GM21576 (cell line): ENCODE measurements at regions not wholly inside any gene's neighbourhood (a gene's known extent, or its start where the extent isn't known, plus 50 kb on each side); places are given as distances from the start of the nearest gene placed in this dataset.

ENCODE experiments used
- ATAC-seq: cut with Tn5 transposase; IDR thresholded peaks from one replicate; pipeline ENCODE4 v1.9.1; 2021; ENCODE audit warnings: mild to moderate bottlenecking, moderate library complexity; ENCODE audit not compliant: unreplicated experiment

DNA sequence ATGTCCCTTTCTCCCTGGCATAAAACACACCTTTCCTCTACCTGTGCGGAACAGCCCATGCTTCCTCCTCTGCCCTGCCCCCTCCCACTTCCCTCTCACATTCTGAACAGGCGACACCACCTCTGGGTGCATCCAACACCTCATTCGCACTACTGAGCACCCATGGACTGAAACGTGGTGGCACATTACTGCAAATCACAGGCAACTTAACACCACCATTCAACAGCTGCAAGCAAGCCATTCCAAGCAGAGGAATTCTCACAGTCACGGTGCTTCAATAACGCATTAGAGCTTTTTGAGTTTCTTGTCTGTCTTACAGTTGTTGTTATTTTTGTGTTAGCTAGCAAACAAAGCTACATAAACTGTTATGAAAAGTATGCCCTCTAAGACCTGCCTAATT is 298.2 kb upstream of the TAS2R1 start:
- ATAC-seq = no peak

DNA sequence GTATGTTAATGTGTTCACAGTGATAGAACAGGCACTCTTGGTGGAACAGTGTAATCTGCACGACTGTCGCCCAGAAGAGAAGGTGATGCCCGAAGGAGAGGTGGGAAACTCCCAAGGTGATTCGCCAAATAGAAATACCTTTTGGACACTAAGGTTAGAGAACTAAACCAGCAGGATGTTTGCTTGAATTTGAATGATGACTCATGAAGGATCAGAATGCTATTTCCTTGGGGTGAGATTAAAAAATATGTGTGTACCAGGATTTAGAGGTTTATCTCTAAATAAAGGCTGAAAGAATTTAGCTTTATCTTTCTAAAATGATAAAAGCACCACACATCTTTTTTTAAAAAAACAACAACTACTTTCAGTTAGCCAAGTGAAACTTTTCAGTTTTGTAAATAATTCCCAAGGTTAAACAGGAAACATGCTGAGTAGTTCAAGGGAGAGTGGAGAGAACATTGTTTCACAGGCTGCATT is 297.4 kb upstream of the TAS2R1 start:
- no peak for ATAC-seq

DNA sequence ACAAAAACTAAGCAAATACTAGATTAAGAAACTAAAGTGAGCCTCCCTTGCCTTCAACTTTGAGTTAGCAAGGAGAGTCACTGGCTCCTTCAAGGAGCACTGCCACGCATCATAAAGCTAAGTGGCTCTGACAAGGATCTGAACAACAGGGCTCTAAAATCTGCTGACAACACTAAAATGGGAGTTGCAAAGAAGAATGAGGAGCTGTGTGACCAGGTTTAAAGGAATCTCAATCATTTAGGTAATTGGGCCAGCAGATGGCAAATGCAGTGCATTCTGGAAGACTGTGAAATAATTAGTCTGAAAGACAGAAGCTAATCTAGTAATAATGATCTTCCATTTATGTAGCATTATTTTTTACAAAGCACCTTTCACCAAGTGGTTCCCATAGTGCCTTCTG is 297.0 kb upstream of the TAS2R1 start:
- no peak for ATAC-seq

- ATAC-seq = peak; percentile 87
Measured at GRCh38 chr5:9924614-9925013, 294.5 kb upstream of the TAS2R1 start.

- no peak for ATAC-seq
Measured at GRCh38 chr5:9922719-9923118, 292.6 kb upstream of the TAS2R1 start.

DNA sequence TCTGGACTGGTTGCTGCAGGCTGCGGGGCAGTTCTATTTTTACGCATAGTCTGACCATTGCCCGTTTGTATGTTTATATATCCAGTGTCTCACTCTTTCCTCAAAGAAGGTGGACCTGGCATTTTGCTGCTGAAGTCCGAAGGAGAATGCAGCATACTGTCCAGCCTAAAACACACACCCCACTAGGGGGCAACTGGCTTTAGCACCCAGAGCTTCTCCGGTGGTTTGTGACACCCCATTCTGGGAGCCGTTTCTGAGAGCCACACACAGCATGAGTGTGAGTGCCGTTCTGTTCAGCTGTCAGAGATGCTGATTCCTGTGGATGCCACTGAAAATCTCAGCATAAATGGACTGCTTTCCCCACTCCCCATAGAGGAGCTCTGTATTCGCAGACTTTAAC is 290.5 kb upstream of the TAS2R1 start:
- no peak for ATAC-seq

GRCh38 chr5:9919306-9920030 is 289.3 kb upstream of the TAS2R1 start:
- no peak for ATAC-seq

DNA sequence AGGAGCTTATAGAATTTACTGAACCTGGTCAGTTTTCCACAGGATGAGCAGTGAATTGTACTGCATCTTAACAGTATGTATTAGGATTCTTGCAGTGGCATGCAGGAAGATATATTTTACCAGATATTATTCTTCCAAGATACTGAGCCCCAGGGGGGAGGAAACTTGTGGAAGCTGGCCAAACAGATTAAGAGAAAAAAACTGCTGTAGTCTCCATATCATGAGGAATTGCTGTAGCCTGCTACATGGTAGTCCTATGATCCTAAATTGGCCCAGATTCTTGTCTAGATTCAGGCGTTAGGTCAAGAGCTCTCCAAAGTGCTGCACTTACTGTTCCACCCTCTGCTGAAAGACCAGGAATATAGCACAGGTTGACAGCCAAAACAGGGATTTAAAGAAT is 275.5 kb upstream of the TAS2R1 start:
- no peak for ATAC-seq

- ATAC-seq = no peak
Measured at GRCh38 chr5:9903801-9904200, 273.6 kb upstream of the TAS2R1 start.

- ATAC-seq = no peak
Measured at GRCh38 chr5:9898319-9898718, 268.2 kb upstream of the TAS2R1 start.

DNA sequence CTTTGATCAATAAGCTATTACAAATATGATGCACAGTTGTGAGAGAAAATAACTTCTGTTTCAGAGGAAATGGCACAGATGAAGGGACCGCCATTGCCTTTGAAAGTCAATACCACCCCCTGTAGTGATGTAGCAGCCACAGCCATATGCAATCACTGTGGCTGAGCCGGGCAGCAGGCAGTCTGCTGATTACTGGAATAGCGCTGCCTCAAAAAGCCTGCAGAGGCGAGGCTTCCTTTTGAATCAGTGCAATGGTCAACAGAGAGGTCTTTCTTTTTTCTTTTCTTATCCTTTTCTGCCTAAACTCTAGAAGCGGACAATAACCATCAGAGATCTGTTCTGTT is 265.1 kb upstream of the TAS2R1 start:
- ATAC-seq = no peak

GRCh38 chr5:9894571-9895301 is 264.6 kb upstream of the TAS2R1 start:
- ATAC-seq = no peak

DNA sequence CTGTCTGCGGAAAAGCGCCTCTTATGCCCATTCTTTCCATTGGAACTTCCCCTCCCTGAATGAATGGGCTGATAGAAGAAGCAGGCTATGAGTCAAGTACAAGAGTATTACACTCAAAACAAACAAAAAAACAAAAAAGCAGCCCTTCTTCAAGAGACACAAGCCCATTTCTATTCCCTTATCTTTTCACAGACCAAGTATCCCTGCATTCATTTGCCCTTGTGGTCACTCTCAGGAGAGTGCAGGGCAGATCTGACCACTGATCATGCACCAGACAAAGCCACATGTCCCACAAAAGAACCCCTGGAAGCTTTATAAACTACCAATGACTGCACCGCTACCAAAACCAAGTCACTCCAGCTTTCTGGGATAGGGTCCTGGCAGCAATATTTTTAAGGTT is 262.5 kb upstream of the TAS2R1 start:
- no peak for ATAC-seq

DNA sequence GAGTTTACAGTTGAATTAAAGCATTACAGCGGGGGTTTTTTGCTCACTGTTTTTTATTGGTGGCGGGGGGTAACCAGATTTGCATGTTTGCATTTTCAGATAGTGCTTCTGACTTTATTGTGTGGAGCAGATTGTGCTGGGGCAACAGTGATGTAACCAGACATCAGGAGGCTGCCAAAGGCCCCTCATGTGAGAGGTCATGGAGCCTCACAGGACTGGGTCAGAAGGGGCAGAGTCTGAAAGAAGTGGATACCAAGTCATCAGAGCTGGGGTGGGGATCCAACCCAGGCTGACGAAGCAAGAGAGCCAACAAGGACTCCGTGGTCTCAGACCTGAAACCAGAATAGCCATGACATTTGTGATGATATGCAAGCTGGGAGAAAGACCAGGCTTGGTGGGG is 259.4 kb upstream of the TAS2R1 start:
- ATAC-seq = no peak

DNA sequence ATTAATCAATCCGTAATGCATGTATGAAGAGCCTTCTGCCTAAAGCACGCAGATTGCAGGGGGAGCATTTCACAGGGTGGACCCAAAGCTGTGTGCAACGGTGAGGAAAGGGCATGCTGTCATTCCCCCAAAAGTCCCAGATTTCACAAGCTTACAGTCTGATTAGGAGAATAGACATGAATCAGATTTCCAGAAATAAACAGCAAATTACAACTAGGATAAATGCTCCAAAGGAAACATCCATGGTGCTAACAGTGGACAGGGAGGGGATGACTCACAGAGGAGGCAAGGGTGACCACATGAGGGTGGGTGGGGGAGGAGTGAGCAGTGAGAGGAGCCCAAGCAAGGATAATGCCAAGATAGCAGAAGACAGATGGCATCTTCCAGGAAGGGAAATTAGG is 258.4 kb upstream of the TAS2R1 start:
- ATAC-seq = no peak

DNA sequence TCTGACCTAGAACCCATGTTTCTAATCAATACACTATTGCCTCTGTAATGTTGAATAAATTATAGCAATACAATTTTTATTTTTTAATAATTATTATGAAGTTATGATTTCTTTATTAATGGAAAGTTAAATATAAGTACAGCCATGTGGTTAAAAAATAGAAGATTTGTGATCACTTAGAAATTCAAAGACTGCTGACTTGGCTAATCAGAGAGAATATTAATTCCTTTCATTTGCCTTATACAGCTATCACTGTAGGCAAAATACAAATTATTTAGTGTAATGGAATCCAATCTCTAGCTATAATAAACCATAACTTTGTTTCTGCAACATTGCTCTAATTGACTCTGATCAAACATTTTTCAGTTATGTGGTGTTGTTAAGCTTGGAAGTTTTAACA is 255.0 kb upstream of the TAS2R1 start:
- no peak for ATAC-seq

DNA sequence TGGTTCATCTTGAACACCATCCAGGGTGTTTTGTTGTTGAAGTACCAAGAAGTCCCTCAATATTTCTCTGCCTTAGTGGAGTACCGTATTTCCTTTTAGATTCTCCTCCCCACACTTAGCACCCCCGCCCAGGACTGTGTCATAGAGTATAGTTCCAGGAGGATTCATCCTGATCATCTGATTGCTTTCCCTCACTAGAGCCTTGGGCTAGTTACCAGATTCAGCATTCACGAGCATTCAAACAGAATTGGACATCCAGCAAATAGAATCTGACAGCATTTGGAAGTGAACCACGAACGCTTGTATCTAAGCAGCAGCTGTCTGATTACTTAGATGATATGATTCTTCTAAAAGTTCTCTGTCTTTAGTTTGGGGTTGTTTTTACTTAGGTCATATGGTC is 248.1 kb upstream of the TAS2R1 start:
- ATAC-seq = no peak

- ATAC-seq = no peak
Measured at GRCh38 chr5:9877488-9877887, 247.3 kb upstream of the TAS2R1 start.

GRCh38 chr5:9876451-9876850 is 246.3 kb upstream of the TAS2R1 start:
- no peak for ATAC-seq

DNA sequence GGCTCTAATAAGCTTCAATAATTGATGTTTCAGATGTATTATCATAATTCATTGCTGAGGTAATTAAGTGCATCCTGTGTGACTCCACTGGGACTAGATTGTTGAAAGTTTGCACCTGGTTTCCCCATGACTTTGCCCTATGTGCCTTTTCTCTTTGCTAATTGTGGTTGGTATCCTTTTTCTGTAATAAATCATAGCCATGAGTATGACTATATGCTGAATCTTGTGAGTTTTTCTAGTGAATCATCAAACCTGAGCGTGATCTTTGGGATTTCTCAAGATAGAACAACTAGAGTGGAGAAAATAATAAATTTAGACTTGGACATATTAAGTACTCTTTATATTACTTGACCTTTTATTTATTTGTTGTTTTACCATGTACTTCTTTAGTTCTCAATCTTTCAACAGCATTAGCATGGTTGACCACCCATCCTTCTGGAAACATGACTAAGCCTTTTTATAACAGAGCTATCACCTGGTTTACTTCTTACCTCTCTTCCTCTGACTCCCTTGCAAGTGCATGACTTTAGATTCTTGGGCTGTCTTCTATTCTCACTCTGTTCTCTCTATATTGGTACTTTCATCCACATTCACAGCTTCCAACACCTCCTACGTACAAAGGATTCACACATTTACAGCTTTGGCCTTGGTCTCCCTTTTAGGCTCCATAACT is 239.6 kb upstream of the TAS2R1 start:
- ATAC-seq = no peak

GRCh38 chr5:9865574-9865973 is 235.4 kb upstream of the TAS2R1 start:
- ATAC-seq = no peak

GRCh38 chr5:9864791-9865190 is 234.6 kb upstream of the TAS2R1 start:
- ATAC-seq = no peak
